IPS DF 6.9 (cell line): ENCODE measurements at regions not wholly inside any gene's neighbourhood (a gene's known extent, or its start where the extent isn't known, plus 50 kb on each side); places are given as distances from the start of the nearest gene placed in this dataset.

Experiments
- DNase-seq: peaks from one replicate; pipeline ENCODE4 v3.0.0-alpha.2; 2013; ENCODE audit warnings: low read depth, low spot score
- H3K27ac ChIP-seq: one replicate; pipeline ENCODE4 v1.5.1; 2013; ENCODE audit warnings: low read length, control low read depth
- H3K27me3 ChIP-seq: 2 replicates; pipeline ENCODE4 v1.6.1; 2013; ENCODE audit warnings: mild to moderate bottlenecking, low read length; ENCODE audit not compliant: control insufficient read depth, insufficient read depth
- H3K36me3 ChIP-seq: 2 replicates; pipeline ENCODE4 v1.6.1; 2013; ENCODE audit warnings: low read length; ENCODE audit not compliant: control insufficient read depth, insufficient read depth
- H3K4me1 ChIP-seq: 2 replicates; pipeline ENCODE4 v1.6.1; 2013; ENCODE audit warnings: low read length; ENCODE audit not compliant: control insufficient read depth, insufficient read depth
- H3K4me3 ChIP-seq: 2 replicates; pipeline ENCODE4 v1.5.1; 2013; ENCODE audit warnings: mild to moderate bottlenecking, low read length
- H3K9me3 ChIP-seq: 2 replicates; pipeline ENCODE4 v1.6.1; 2013; ENCODE audit warnings: low read length, inconsistent platforms; ENCODE audit not compliant: control insufficient read depth, insufficient read depth
- WGBS: extraction: QIAGEN DNeasy Blood & Tissue Kit; methylation state at CpG from one replicate; pipeline ENCODE4 v1.1.7; 2013; ENCODE audit warnings: mixed read lengths, missing lambda C conversion rate; ENCODE audit not compliant: insufficient read length, insufficient coverage; 5-methylcytosine and 5-hydroxymethylcytosine counted together

DNA sequence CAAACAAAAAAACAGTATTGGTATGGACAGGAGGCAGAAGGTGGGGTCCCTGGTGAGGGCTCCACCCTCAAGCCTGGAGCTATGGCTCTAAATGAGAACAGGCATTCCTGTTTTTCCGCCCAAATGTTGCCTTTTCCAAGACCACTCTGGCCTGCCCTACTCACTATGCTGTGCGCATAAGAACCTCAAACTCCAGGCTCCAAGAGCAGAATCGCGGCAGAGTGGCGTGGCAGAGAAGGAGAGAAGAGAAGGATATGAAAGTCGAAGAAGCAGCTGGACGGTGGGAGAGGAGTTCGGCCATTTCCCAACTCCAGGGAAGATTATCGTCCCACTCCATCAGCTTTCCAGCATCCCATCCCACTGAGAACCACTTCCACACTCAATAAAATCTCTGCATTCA is 207.8 kb downstream of the FAT4 start:
- Histone ChIP-seq H3K9me3 (no peaks in the 10 kb centered on the region), H3K27ac (no peak overlapping the region), H3K36me3 (no peaks in the 10 kb centered on the region), H3K27me3 (no peaks in the 10 kb centered on the region), H3K4me1 (no peaks in the 10 kb centered on the region; the same call in 1 of the 2 replicates), H3K4me3 (no peak overlapping the region)
- WGBS = no CpG with 5 or more reads among the region's 9 CpGs
- DNase-seq = no peak

GRCh38 chr4:125522992-125523391 is 208.2 kb downstream of the FAT4 start:
- Histone ChIP-seq H3K4me1 (no peaks in the 10 kb centered on the region; the same call in 1 of the 2 replicates), H3K9me3 (no peaks in the 10 kb centered on the region), H3K27me3 (no peaks in the 10 kb centered on the region), H3K27ac (no peak overlapping the region), H3K4me3 (no peak overlapping the region), H3K36me3 (no peaks in the 10 kb centered on the region)
- no peak for DNase-seq
- WGBS = no CpG with 5 or more reads among the region's 10 CpGs

DNA sequence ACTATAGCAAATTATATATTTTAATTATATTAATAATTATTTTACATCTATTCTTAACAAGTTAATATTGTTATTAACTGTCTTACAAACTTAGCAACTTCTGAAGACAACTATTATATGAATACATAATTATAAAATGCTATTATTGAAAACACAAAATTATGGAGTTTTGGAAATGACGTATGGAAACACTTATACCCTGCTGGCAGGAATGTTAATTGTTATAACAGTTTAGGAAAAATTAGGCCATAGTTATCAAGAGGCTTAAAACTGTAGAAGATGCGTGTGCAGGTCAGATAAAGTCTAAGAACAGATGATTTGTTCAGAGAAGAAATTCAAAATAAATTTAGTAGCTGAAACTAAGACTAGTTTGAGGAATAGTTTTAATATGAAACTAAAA is 211.7 kb downstream of the FAT4 start:
- WGBS = no CpG with 5 or more reads among the region's 2 CpGs

DNA sequence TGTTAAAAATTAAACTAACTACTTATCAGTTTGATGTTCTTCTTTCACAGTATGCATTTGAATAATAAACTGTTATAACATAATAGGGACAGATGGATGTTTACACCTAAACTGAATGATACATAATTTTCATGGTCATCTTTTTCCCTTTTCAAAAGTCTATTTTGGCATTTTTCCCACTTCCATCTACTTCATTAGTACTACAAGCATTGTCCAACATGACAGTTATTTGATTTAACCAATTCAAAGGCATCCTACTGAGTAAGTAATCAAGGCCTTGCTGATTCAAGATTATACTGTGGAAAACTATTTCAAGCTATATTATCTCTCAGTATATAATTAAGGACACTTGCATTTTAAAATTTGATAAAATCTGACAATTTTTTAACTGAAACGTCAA is 212.9 kb downstream of the FAT4 start:
- no peak for DNase-seq
- Histone ChIP-seq H3K27ac (no peak overlapping the region), H3K36me3 (no peaks in the 10 kb centered on the region), H3K9me3 (no peaks in the 10 kb centered on the region), H3K4me3 (no peak overlapping the region), H3K4me1 (no peaks in the 10 kb centered on the region; the same call in 1 of the 2 replicates), H3K27me3 (no peaks in the 10 kb centered on the region)
- WGBS = no CpG with 5 or more reads among the region's 1 CpG

More for the DNA sequence above, 211.7 kb downstream of the FAT4 start:
- DNase-seq = no peak
- H3K9me3 ChIP-seq = no peaks in the 10 kb centered on the region
- no peaks in the 10 kb centered on the region for H3K36me3 ChIP-seq
- H3K27ac ChIP-seq = no peak overlapping the region
- H3K4me3 ChIP-seq = no peak overlapping the region
- no peaks in the 10 kb centered on the region for H3K27me3 ChIP-seq
- no peaks in the 10 kb centered on the region; the same call in 1 of the 2 replicates for H3K4me1 ChIP-seq

GRCh38 chr4:125529071-125529470 is 214.3 kb downstream of the FAT4 start:
- Histone ChIP-seq H3K4me1 (no peaks in the 10 kb centered on the region), H3K36me3 (no peaks in the 10 kb centered on the region), H3K27ac (no peak overlapping the region), H3K27me3 (no peaks in the 10 kb centered on the region), H3K9me3 (no peaks in the 10 kb centered on the region), H3K4me3 (no peak overlapping the region)
- no peak for DNase-seq
- WGBS = no CpG with 5 or more reads among the region's 2 CpGs

GRCh38 chr4:125538670-125539069 is 223.9 kb downstream of the FAT4 start:
- Histone ChIP-seq H3K9me3 (no peaks in the 10 kb centered on the region), H3K27ac (no peak overlapping the region), H3K4me1 (no peaks in the 10 kb centered on the region), H3K4me3 (no peak overlapping the region), H3K36me3 (no peaks in the 10 kb centered on the region), H3K27me3 (no peaks in the 10 kb centered on the region)
- no peak for DNase-seq
- WGBS = no CpG with 5 or more reads among the region's 1 CpG

GRCh38 chr4:125539691-125540090 is 224.9 kb downstream of the FAT4 start:
- H3K36me3 ChIP-seq = no peaks in the 10 kb centered on the region
- no CpG with 5 or more reads among the region's 2 CpGs for WGBS
- no peak overlapping the region for H3K4me3 ChIP-seq
- H3K27me3 ChIP-seq = no peaks in the 10 kb centered on the region
- no peak for DNase-seq
- H3K27ac ChIP-seq = no peak overlapping the region
- H3K9me3 ChIP-seq = no peaks in the 10 kb centered on the region
- H3K4me1 ChIP-seq = no peaks in the 10 kb centered on the region

DNA sequence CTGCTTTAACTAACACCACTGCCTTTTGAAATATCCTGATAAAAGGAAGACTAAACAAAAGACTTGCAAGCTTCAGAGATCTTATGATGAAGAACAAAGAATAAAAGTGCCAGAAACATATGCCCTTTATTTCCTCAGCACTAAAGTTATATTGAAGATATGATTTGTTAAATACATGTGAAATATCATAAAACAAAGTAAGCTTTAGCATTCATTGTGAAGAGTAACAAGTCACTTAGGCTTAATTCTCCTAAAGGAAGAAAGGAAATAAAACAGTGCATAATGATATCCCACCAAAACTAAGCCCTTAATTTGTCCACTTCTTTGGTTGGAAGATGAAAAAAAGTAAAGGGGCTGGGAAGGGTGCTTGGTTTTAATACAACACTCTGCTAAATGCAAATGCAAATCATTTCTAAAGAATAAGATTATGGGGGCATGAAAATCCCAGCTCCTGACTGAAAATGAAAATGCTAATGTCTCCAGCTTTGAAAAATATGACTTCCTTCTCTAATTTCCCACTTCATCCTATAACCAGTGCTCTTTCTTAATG is 227.2 kb downstream of the FAT4 start:
- Histone ChIP-seq H3K4me3 (no peak overlapping the region), H3K27ac (no peak overlapping the region), H3K27me3 (no peaks in the 10 kb centered on the region), H3K36me3 (no peaks in the 10 kb centered on the region), H3K4me1 (no peaks in the 10 kb centered on the region), H3K9me3 (no peaks in the 10 kb centered on the region)
- DNase-seq = no peak

- DNase-seq = no peak
- WGBS = no CpG with 5 or more reads among the region's 15 CpGs
- H3K27ac ChIP-seq = no peak overlapping the region
- no peaks in the 10 kb centered on the region for H3K36me3 ChIP-seq
- no peaks in the 10 kb centered on the region for H3K9me3 ChIP-seq
- no peaks in the 10 kb centered on the region for H3K4me1 ChIP-seq
- no peak overlapping the region for H3K4me3 ChIP-seq
- no peaks in the 10 kb centered on the region for H3K27me3 ChIP-seq
These were observed 231.5 kb downstream of the FAT4 start for GRCh38 chr4:125546272-125546671.

DNA sequence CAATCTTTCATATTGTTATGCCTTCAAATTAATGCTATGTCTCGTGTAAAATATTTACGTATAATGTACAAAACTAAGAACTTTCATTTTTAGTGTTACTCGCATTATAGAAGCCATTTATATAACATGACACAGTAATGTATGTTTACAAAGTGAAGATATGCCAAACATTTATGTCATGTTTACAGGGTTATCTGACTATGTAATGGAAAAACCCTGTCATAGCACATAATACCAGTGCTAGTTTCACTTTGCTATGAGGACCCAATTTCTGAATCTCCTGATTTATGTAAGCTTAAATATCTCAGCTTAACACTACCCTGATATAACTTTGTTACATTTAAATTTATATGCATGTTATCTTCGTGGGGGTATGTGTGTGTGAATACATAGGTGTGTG is 233.1 kb downstream of the FAT4 start:
- Histone ChIP-seq H3K36me3 (no peaks in the 10 kb centered on the region), H3K4me1 (no peaks in the 10 kb centered on the region), H3K4me3 (no peak overlapping the region), H3K27ac (no peak overlapping the region), H3K9me3 (no peaks in the 10 kb centered on the region), H3K27me3 (no peaks in the 10 kb centered on the region)
- no peak for DNase-seq
- no CpG with 5 or more reads among the region's 4 CpGs for WGBS

- H3K36me3 ChIP-seq = no peaks in the 10 kb centered on the region
- DNase-seq = no peak
- no CpG with 5 or more reads among the region's 5 CpGs for WGBS
- no peaks in the 10 kb centered on the region for H3K27me3 ChIP-seq
- no peak overlapping the region for H3K27ac ChIP-seq
- H3K4me3 ChIP-seq = no peak overlapping the region
- no peaks in the 10 kb centered on the region for H3K9me3 ChIP-seq
- no peaks in the 10 kb centered on the region for H3K4me1 ChIP-seq
These were observed 236.0 kb downstream of the FAT4 start for GRCh38 chr4:125550769-125551168.
